NCI-H2196 (cell line): ENCODE measurements at regions not wholly inside any gene's neighbourhood (a gene's known extent, or its start where the extent isn't known, plus 50 kb on each side); places are given as distances from the start of the nearest gene placed in this dataset.
"Not testable (repeated sequence)": the region's sequence is repeated elsewhere in the genome, so short reads cannot be mapped to it uniquely, and the experiment has no call there.

Experiments used
- DNase-seq: peaks from one replicate; lab custom pipeline; 2025; ENCODE audit not compliant: unreplicated experiment; lab: John Stamatoyannopoulos, UW

GRCh38 chr5:164185000-164185399, 679.6 kb downstream of the MAT2B start:
- no peak for DNase-seq

GRCh38 chr5:164186550-164186949, 681.1 kb downstream of the MAT2B start:
- no peak for DNase-seq

- no peak for DNase-seq
Observed at GRCh38 chr5:164187785-164188184, 682.4 kb downstream of the MAT2B start.

- no peak for DNase-seq
Observed at GRCh38 chr5:164188733-164189148, 683.3 kb downstream of the MAT2B start.

GRCh38 chr5:164191240-164191639, 685.8 kb downstream of the MAT2B start:
- DNase-seq, result no peak

- no peak for DNase-seq
Observed at GRCh38 chr5:164202338-164202737, 696.9 kb downstream of the MAT2B start.

GRCh38 chr5:164203581-164204225, 698.3 kb downstream of the MAT2B start:
- DNase-seq, result no peak

GRCh38 chr5:164204338-164204946, 699.0 kb downstream of the MAT2B start:
- no peak for DNase-seq

GRCh38 chr5:164206196-164206595, 700.8 kb downstream of the MAT2B start:
- DNase-seq, result no peak

- no peak for DNase-seq
Observed at GRCh38 chr5:164207646-164208045, 702.2 kb downstream of the MAT2B start.

GRCh38 chr5:164210491-164210890, 705.1 kb downstream of the MAT2B start:
- DNase-seq, result no peak

- DNase-seq, result no peak
Observed at GRCh38 chr5:164214698-164215097, 709.3 kb downstream of the MAT2B start.

GRCh38 chr5:164217464-164217863, 712.0 kb downstream of the MAT2B start:
- no peak for DNase-seq

GRCh38 chr5:164220522-164220921, 715.1 kb downstream of the MAT2B start:
- no peak for DNase-seq

- DNase-seq, result no peak
Observed at GRCh38 chr5:164224236-164224635, 718.8 kb downstream of the MAT2B start.

GRCh38 chr5:164224772-164225171, 719.4 kb downstream of the MAT2B start:
- no peak for DNase-seq

GRCh38 chr5:164230341-164230740, 724.9 kb downstream of the MAT2B start:
- DNase-seq, result no peak

- no peak for DNase-seq
Observed at GRCh38 chr5:164233791-164234190, 728.4 kb downstream of the MAT2B start.

- DNase-seq, result no peak
Observed at GRCh38 chr5:164234321-164234720, 728.9 kb downstream of the MAT2B start.

GRCh38 chr5:164235300-164235891, 730.0 kb downstream of the MAT2B start:
- no peak for DNase-seq

GRCh38 chr5:164237486-164237885, 732.1 kb downstream of the MAT2B start:
- no peak for DNase-seq

GRCh38 chr5:164251781-164252180, 746.4 kb downstream of the MAT2B start:
- not testable (repeated sequence) for DNase-seq

GRCh38 chr5:164253764-164254163, 748.3 kb downstream of the MAT2B start:
- no peak for DNase-seq
